ACC112 (cell line): ENCODE measurements at regions not wholly inside any gene's neighbourhood (a gene's known extent, or its start where the extent isn't known, plus 50 kb on each side); places are given as distances from the start of the nearest gene placed in this dataset.

Experiments
- H2AFZ ChIP-seq: fragments of 200-600 bp; sonication (generic); one replicate; pipeline ENCODE4 v1.6.0; 2017; ENCODE audit warnings: antibody characterized with exemption, low read length; ENCODE audit not compliant: unreplicated experiment
- H3K27ac ChIP-seq: fragments of 200-600 bp; sonication (generic); 2 replicates; pipeline ENCODE4 v1.5.1; 2014; ENCODE audit warnings: low read depth, mild to moderate bottlenecking, antibody characterized with exemption, low read length, moderate library complexity
- H3K27me3 ChIP-seq: fragments of 200-600 bp; sonication (generic); 2 replicates; pipeline ENCODE4 v1.6.1; 2014; ENCODE audit warnings: mild to moderate bottlenecking, antibody characterized with exemption, low read length, moderate library complexity, mixed read lengths; ENCODE audit not compliant: insufficient read depth
- H3K36me3 ChIP-seq: fragments of 200-600 bp; sonication (generic); 2 replicates; pipeline ENCODE4 v1.6.1; 2016; ENCODE audit warnings: mild to moderate bottlenecking, antibody characterized with exemption, low read length, moderate library complexity, mixed read lengths; ENCODE audit not compliant: insufficient read depth
- H3K4me1 ChIP-seq: fragments of 200-600 bp; sonication (generic); one replicate; pipeline ENCODE4 v1.6.1; 2016; ENCODE audit warnings: low read length, mixed read lengths; ENCODE audit not compliant: insufficient read depth, unreplicated experiment, control insufficient read depth
- H3K4me3 ChIP-seq: fragments of 200-600 bp; sonication (generic); 2 replicates; pipeline ENCODE4 v1.5.1; 2014; ENCODE audit warnings: mild to moderate bottlenecking, low read depth, low read length
- H3K79me2 ChIP-seq: fragments of 200-600 bp; sonication (generic); one replicate; pipeline ENCODE4 v1.6.0; 2016; ENCODE audit warnings: low read length; ENCODE audit not compliant: control insufficient read depth, unreplicated experiment, insufficient read depth

- Histone ChIP-seq H3K36me3 (no peaks in the 10 kb centered on the region), H3K4me3 (no peak overlapping the region), H2AFZ (no peak overlapping the region), H3K4me1 (no peaks in the 10 kb centered on the region), H3K27me3 (peaks cover 47% of the 10 kb centered on the region), H3K79me2 (no peaks in the 10 kb centered on the region), H3K27ac (no peak overlapping the region)
These were observed 51.5 kb downstream of the SST start for GRCh38 chr3:187618722-187619121.

GRCh38 chr3:187617213-187617612 lies 53.0 kb downstream of the SST start:
- no peaks in the 10 kb centered on the region for H3K4me1 ChIP-seq
- H3K79me2 ChIP-seq: no peaks in the 10 kb centered on the region
- H3K27ac ChIP-seq: no peak overlapping the region
- H2AFZ ChIP-seq: no peak overlapping the region
- H3K27me3 ChIP-seq: peaks cover 34% of the 10 kb centered on the region
- H3K36me3 ChIP-seq: no peaks in the 10 kb centered on the region
- H3K4me3 ChIP-seq: no peak overlapping the region

GRCh38 chr3:187616307-187616972 lies 53.8 kb downstream of the SST start:
- Histone ChIP-seq H3K4me3 (no peak overlapping the region), H2AFZ (no peak overlapping the region), H3K36me3 (no peaks in the 10 kb centered on the region), H3K4me1 (no peaks in the 10 kb centered on the region), H3K27me3 (peaks cover 29% of the 10 kb centered on the region), H3K27ac (no peak overlapping the region), H3K79me2 (no peaks in the 10 kb centered on the region)

- Histone ChIP-seq H3K36me3 (no peaks in the 10 kb centered on the region), H3K27ac (no peak overlapping the region), H3K4me3 (no peak overlapping the region), H3K27me3 (peaks cover 26% of the 10 kb centered on the region), H3K79me2 (no peaks in the 10 kb centered on the region), H3K4me1 (no peaks in the 10 kb centered on the region), H2AFZ (no peak overlapping the region)
These were observed 54.6 kb downstream of the SST start for GRCh38 chr3:187615630-187616029.

- Histone ChIP-seq H3K27ac (no peak overlapping the region), H3K36me3 (no peaks in the 10 kb centered on the region), H3K27me3 (peaks cover 29% of the 10 kb centered on the region), H3K4me1 (no peaks in the 10 kb centered on the region), H3K4me3 (no peak overlapping the region), H2AFZ (no peak overlapping the region), H3K79me2 (no peaks in the 10 kb centered on the region)
These were observed 57.5 kb downstream of the SST start for GRCh38 chr3:187612656-187613055.

DNA sequence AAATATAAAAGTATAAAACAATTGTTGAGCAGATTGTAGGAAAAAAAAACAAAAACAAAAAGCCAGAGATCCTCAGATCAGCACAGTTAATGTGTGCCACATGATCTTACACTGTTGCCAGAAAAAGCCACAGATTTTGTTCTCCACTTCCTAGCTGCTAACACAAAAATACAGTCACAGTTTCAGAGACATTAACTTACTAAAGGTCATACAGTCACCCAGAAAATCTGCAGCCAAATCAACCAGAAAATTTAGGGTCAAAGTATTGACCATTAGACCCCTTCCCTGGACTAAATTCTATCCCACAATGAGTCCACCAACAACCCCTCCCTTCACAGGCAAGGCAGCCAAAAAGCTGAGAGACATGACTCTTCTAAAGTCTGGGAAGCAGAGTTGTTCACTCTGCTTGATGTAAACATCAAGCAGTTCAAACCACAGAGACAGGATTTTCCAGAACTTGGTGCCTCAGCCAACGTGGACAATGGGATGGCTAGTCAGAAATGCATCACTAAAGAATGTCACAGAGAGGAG lies 59.1 kb downstream of the SST start:
- Histone ChIP-seq H3K36me3 (no peaks in the 10 kb centered on the region), H2AFZ (no peak overlapping the region), H3K4me3 (no peak overlapping the region), H3K27me3 (peaks cover 35% of the 10 kb centered on the region), H3K4me1 (no peaks in the 10 kb centered on the region), H3K79me2 (no peaks in the 10 kb centered on the region), H3K27ac (no peak overlapping the region)

GRCh38 chr3:187594272-187594671 lies 75.9 kb downstream of the SST start:
- Histone ChIP-seq H3K27me3 (peaks cover 65% of the 10 kb centered on the region), H3K36me3 (no peaks in the 10 kb centered on the region), H2AFZ (no peak overlapping the region), H3K4me3 (no peak overlapping the region), H3K79me2 (no peaks in the 10 kb centered on the region), H3K4me1 (no peaks in the 10 kb centered on the region), H3K27ac (no peak overlapping the region)

DNA sequence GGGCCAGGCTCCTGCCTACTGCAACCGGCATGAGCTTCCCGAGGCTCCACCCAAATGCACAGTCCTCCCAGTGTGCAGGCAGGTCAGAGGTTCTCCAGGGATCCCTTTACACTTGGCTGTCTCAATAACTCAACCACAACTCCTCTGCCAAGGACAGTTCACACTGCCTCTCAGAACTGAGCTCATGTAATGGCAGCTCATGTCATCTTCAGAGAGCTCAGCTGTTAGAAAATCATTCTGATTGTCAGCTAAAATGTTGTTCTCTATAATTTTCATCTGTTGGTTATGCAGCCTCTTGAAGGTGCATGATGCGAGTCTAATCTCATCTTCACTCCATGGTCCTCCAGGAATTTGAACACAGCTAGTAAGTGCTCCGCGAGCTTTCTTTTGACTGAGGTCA lies 76.7 kb downstream of the SST start:
- Histone ChIP-seq H3K36me3 (no peaks in the 10 kb centered on the region), H3K27ac (no peak overlapping the region)

GRCh38 chr3:187590861-187591576 lies 79.2 kb downstream of the SST start:
- no peak overlapping the region for H2AFZ ChIP-seq
- peaks cover 39% of the 10 kb centered on the region for H3K27me3 ChIP-seq
- no peaks in the 10 kb centered on the region for H3K79me2 ChIP-seq
- H3K4me3 ChIP-seq: no peak overlapping the region
- H3K27ac ChIP-seq: no peak overlapping the region
- no peaks in the 10 kb centered on the region for H3K36me3 ChIP-seq
- H3K4me1 ChIP-seq: no peaks in the 10 kb centered on the region

More for the DNA sequence above, 76.7 kb downstream of the SST start:
- H3K4me1 ChIP-seq: no peaks in the 10 kb centered on the region
- no peaks in the 10 kb centered on the region for H3K79me2 ChIP-seq
- no peak overlapping the region for H3K4me3 ChIP-seq
- H2AFZ ChIP-seq: no peak overlapping the region
- peaks cover 57% of the 10 kb centered on the region for H3K27me3 ChIP-seq

- H2AFZ ChIP-seq: no peak overlapping the region
- H3K4me1 ChIP-seq: no peaks in the 10 kb centered on the region
- H3K36me3 ChIP-seq: no peaks in the 10 kb centered on the region
- H3K79me2 ChIP-seq: no peaks in the 10 kb centered on the region
- H3K27me3 ChIP-seq: peaks cover 13% of the 10 kb centered on the region
- no peak overlapping the region for H3K4me3 ChIP-seq
- no peak overlapping the region for H3K27ac ChIP-seq
These were observed 83.1 kb downstream of the SST start for GRCh38 chr3:187587076-187587475.

DNA sequence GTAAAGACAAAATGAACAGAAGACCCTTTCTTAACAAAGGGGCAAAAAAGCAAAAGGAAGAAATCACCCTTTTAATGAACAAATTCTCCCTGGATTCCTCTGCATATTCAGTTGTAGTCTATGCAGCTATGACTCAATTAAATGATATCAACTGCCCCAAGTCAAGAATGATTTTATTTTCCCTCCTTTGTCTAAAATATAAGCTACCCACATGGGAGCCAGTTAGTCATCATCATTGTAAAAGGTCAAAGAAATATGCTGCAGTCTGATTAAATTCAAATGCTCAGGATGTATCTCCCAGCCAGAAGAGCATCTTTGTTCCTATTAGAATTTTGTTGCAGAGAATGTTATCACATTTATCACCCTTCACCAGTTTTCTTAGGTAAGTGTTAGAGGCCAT lies 84.0 kb downstream of the SST start:
- Histone ChIP-seq H3K4me1 (no peaks in the 10 kb centered on the region), H3K27ac (no peak overlapping the region), H3K27me3 (peaks cover 7% of the 10 kb centered on the region), H3K79me2 (no peaks in the 10 kb centered on the region), H3K4me3 (no peak overlapping the region), H3K36me3 (no peaks in the 10 kb centered on the region), H2AFZ (no peak overlapping the region)
